ENCODE measurements at regions not wholly inside any gene's neighbourhood (a gene's known extent, or its start where the extent isn't known, plus 50 kb on each side); places are given as distances from the start of the nearest gene placed in this dataset.

DNA sequence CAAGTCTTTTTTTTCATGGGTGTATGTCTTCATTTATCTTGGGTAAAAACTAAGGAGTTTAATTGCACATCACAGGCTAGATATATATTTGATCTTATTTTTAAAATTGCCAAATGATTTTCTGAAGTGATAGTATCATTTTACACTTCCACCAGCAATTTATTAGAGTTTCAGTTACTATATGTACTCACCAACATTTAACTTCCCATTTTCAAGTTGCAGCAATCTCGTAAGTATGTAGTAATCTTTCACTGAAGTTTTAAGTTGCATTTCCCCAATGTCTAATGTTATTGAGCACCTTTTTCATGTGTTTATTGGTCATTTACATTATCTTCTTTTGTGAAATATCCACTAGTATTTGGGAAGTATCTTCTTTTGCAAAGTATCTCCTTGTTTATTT lies 277.4 kb upstream of the CNR1 start:
- TF ChIP-seq, protein P1, sequence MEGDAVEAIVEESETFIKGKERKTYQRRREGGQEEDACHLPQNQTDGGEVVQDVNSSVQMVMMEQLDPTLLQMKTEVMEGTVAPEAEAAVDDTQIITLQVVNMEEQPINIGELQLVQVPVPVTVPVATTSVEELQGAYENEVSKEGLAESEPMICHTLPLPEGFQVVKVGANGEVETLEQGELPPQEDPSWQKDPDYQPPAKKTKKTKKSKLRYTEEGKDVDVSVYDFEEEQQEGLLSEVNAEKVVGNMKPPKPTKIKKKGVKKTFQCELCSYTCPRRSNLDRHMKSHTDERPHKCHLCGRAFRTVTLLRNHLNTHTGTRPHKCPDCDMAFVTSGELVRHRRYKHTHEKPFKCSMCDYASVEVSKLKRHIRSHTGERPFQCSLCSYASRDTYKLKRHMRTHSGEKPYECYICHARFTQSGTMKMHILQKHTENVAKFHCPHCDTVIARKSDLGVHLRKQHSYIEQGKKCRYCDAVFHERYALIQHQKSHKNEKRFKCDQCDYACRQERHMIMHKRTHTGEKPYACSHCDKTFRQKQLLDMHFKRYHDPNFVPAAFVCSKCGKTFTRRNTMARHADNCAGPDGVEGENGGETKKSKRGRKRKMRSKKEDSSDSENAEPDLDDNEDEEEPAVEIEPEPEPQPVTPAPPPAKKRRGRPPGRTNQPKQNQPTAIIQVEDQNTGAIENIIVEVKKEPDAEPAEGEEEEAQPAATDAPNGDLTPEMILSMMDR (optimal IDR thresholded peaks at IDR 0.05 in 1 of 3, IDR thresholded peaks at IDR 0.05 in 1 of 3, conservative IDR thresholded peaks at IDR 0.05 in 1 of 3; ENCODE audit: extremely low read depth in 1 of 3, insufficient read depth in 2 of 3, low read length in 3 of 3): no peak
- TF ChIP-seq EZH2 (IDR thresholded peaks at IDR 0.05; ENCODE audit: low read length): no peak
